Naive thymus-derived CD8-positive, alpha-beta T cell (primary cell): ENCODE measurements at regions not wholly inside any gene's neighbourhood (a gene's known extent, or its start where the extent isn't known, plus 50 kb on each side); places are given as distances from the start of the nearest gene placed in this dataset.

Experiments
- ATAC-seq, 2 donors: fragments of 150-1000 bp; cut with Tn5 transposase in 1 of 2; sonication (Bioruptor Pico), chemical (Tn5 transposase) in 1 of 2; 1 replicate in 1 of 2; 2 replicates in 1 of 2; pipeline ENCODE4 v1.10.0; 2021; ENCODE audit warnings: mild to moderate bottlenecking in 2 of 2, moderate library complexity in 2 of 2
- POLR2A ChIA-PET: fragments of 350-600 bp; sonication (Branson Sonifier 250); formaldehyde crosslinking; loops from one replicate; lab custom pipeline; 2021; ENCODE audit warnings: antibody characterized with exemption; lab: Charles Lee
- DNase-seq, 10 donors: peaks; one replicate each; pipeline versions ENCODE4 v3.0.0 to v3.0.0-alpha.2; 2020 to 2022
- H3K27ac Mint-ChIP-seq, 10 donors: one replicate each; pipeline ENCODE4 v1.8.0; 2020 to 2022; ENCODE audit warnings: mild to moderate bottlenecking in 10 of 10, mixed read lengths in 10 of 10, moderate library complexity in 4 of 10, inconsistent platforms in 1 of 10
- H3K27me3 Mint-ChIP-seq, 5 donors: one replicate each; pipeline ENCODE4 v1.8.0; 2021 to 2022; ENCODE audit warnings: mixed read lengths in 5 of 5
- H3K36me3 Mint-ChIP-seq, 3 donors: one replicate each; pipeline ENCODE4 v1.8.0; 2020 to 2022; ENCODE audit warnings: mixed read lengths in 3 of 3, mild to moderate bottlenecking in 2 of 3, inconsistent platforms in 1 of 3
- H3K4me1 Mint-ChIP-seq, 4 donors: one replicate each; pipeline ENCODE4 v1.8.0; 2021 to 2022; ENCODE audit warnings: mixed read lengths in 4 of 4
- H3K4me3 Mint-ChIP-seq, 10 donors: one replicate each; pipeline ENCODE4 v1.8.0; 2020 to 2022; ENCODE audit warnings: mild to moderate bottlenecking in 10 of 10, mixed read lengths in 10 of 10, moderate library complexity in 6 of 10, inconsistent platforms in 1 of 10
- H3K9me3 Mint-ChIP-seq, 9 donors: one replicate each; pipeline ENCODE4 v1.8.0; 2020 to 2022; ENCODE audit warnings: mixed read lengths in 9 of 9, mild to moderate bottlenecking in 3 of 9, inconsistent platforms in 1 of 9, moderate library complexity in 1 of 9

DNA sequence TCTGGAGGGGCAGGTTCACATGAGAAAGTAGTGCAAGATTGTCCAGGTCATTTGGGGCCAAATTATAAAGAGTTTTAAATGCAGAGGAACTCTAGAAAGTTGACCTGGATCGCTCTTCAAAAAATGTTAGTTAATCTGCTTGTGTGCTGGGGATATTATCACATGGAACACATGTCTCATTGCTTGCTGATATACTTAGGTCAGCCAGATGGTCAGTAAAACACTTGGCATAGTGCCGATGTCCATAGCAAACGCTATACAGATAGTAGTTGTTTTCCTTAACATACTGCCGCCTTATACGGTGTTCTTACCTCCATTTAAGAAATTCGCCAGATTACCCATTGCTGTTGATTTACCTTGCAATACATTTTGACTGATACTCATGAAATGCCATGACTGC is 103.4 kb upstream of the CWC22 start:
- Mint-ChIP-seq H3K4me1 (no peaks in the 10 kb centered on the region), H3K36me3 (no peaks in the 10 kb centered on the region), H3K4me3 (no peak overlapping the region), H3K27ac (no peak overlapping the region), H3K9me3 (no peaks in the 10 kb centered on the region), H3K27me3 (peaks cover 2 to 33% (median 12%) of the 10 kb centered on the region in 5 donors)
- ATAC-seq (no peak), DNase-seq (no peak)
- POLR2A ChIA-PET, result no interaction called here

DNA sequence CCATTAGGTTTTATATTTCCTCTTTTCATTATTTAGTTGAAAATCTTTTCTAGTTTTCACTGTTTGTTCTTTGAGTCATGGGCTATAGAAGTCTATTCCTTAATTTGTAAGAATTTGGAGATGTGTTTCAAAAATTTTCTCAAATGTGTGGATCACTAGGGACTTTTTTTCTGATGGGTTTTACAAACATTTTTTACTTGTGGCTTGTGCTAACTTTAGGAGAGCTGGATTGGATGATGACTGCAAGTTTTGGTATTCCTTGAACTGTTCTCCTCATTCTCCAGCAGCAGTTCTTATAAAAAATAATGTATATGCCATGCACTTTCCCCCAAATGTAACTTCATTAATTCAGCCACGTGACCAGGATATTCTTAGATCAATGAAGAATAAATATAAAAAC is 94.7 kb upstream of the CWC22 start:
- no peaks in the 10 kb centered on the region for H3K36me3 Mint-ChIP-seq
- H3K4me3 Mint-ChIP-seq, result no peak overlapping the region
- no peaks in the 10 kb centered on the region for H3K9me3 Mint-ChIP-seq
- POLR2A ChIA-PET, result no interaction called here
- no peak for ATAC-seq
- H3K27me3 Mint-ChIP-seq, result peaks cover 7 to 27% (median 14%) of the 10 kb centered on the region in 5 donors
- H3K4me1 Mint-ChIP-seq, result no peaks in the 10 kb centered on the region
- no peak overlapping the region for H3K27ac Mint-ChIP-seq
- no peak for DNase-seq

DNA sequence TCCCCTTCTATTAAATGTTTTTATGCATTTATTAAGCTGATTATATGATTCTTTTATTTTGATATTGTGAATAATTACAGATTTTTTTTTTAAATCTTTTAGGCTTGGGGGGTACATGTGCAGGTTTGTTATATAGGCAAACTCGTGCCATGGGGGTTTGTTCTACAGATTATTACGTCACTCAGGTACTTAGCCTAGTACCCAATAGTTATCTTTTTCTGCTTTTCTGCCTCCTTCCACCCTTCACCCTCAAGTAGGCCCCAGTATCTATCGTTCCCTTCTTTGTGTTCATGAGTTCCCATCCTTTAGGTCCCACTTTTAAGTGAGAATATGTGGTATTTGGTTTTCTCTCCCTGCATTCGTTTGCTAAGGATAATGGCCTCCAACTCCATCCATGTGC is 92.2 kb upstream of the CWC22 start:
- no peak for ATAC-seq
- H3K27me3 Mint-ChIP-seq, result peaks cover 2 to 27% (median 11%) of the 10 kb centered on the region in 5 donors

DNA sequence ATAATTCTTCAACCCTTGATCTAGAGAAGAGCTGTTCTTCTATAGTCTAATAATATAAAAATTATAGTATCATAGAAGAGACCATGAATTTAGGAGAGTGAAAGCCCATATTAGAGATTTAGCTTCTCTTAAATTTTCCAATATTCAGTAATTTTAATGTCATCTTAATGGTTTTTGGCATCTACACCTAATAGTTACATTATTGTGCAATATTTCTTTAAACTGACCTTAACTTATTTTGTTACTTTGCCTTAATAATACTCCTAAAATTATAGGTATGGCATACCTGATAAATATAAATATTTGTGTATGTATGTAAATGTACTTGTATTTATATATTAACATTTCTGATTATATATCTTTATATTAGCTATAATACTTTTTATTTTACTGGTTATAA is 78.0 kb upstream of the CWC22 start:
- Mint-ChIP-seq H3K36me3 (peaks cover 0 to 21% (median 5%) of the 10 kb centered on the region in 3 donors), H3K27me3 (peaks cover 4 to 30% (median 18%) of the 10 kb centered on the region in 5 donors), H3K4me1 (no peaks in the 10 kb centered on the region), H3K27ac (no peak overlapping the region), H3K9me3 (peaks cover 5 to 34% (median 14%) of the 10 kb centered on the region in 9 donors), H3K4me3 (no peak overlapping the region)
- ATAC-seq (no peak), DNase-seq (no peak)
- POLR2A ChIA-PET, result no interaction called here

More for the DNA sequence above, 92.2 kb upstream of the CWC22 start:
- no peak for DNase-seq
- Mint-ChIP-seq H3K36me3 (no peaks in the 10 kb centered on the region), H3K4me1 (no peaks in the 10 kb centered on the region), H3K4me3 (no peak overlapping the region), H3K27ac (no peak overlapping the region), H3K9me3 (no peaks in the 10 kb centered on the region)
- POLR2A ChIA-PET, result no interaction called here

DNA sequence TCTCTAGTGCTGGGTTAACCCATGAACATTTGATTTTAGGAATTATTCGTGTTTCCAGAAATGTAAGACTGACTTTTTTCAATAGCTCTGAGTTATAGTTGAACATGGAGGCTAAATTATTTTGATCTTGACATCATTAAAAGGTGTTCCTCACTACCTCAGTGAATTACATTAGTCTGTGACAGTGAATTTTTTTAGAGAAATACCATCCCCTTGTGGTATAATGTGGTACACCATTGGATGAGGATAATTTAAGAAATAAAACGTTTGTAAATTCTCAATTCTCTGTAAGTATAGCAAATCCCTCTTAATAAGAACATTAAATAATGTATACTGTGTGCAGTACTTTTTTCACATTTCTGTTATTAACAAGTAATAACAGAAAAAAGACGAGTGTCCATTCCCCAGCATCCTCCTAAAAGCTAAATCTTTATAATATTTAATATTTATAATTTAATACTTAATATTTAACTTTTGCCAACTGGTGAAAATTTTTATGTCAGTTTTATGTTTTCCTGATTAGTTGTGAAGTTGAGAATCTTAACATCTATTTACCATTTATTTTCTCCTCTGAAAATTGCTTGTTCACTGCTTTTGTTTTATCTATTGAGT is 70.3 kb upstream of the CWC22 start:
- Mint-ChIP-seq H3K27ac (no peak overlapping the region), H3K9me3 (peaks cover 4 to 25% (median 14%) of the 10 kb centered on the region in 9 donors), H3K27me3 (peaks cover 0 to 18% (median 9%) of the 10 kb centered on the region in 5 donors), H3K36me3 (peaks cover 0 to 18% (median 3%) of the 10 kb centered on the region in 3 donors), H3K4me3 (no peak overlapping the region), H3K4me1 (no peaks in the 10 kb centered on the region)
- POLR2A ChIA-PET, result no interaction called here
- ATAC-seq (no peak), DNase-seq (no peak)

DNA sequence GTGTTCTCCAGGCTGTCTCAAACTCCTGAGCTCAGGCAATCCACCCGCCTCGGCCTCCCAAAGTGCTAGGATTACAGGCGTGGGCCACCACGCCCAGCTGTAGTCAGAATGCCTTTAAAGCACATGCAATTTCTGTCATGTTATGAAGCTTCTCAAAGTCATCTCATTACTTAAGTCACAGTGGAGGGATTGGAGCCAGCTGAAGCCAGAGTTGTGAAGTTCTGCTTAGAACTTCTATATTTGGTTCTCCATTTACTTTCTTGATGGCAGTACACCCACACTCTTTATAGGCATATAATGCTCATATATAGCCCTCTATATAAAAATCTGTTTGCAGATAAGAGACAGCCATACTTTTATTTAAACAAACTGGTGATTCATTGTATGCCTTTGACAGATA is 68.8 kb upstream of the CWC22 start:
- no peaks in the 10 kb centered on the region for H3K4me1 Mint-ChIP-seq
- peaks cover 0 to 7% (median 0%) of the 10 kb centered on the region in 3 donors for H3K36me3 Mint-ChIP-seq
- H3K4me3 Mint-ChIP-seq, result no peak overlapping the region

DNA sequence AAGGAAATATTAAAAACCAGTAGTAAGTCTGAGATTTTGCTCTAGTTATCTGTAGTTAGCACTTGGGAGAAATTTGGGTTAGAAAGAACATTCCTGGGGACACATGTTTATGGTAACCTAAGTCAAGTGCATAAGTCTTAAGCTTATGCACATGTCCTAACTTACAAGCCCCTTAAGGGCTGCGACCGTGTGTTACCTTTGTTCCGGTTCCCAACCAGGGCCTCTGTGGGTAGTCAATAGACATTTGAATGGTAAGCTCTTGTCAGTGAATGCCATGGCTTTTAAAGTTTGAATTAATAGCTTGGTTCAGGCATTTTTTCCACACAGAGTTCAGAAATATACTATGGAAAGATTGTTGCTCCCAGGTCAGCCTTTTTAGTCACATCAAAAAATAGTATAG is 64.7 kb upstream of the CWC22 start:
- DNase-seq (no peak), ATAC-seq (no peak)
- peaks cover 0 to 7% (median 4%) of the 10 kb centered on the region in 5 donors for H3K27me3 Mint-ChIP-seq
- peaks cover 0 to 16% (median 2%) of the 10 kb centered on the region in 3 donors for H3K36me3 Mint-ChIP-seq
- POLR2A ChIA-PET, result no interaction called here
- H3K9me3 Mint-ChIP-seq, result peaks cover 0 to 22% (median 12%) of the 10 kb centered on the region in 9 donors
- H3K4me3 Mint-ChIP-seq, result no peak overlapping the region
- no peaks in the 10 kb centered on the region for H3K4me1 Mint-ChIP-seq
- H3K27ac Mint-ChIP-seq, result no peak overlapping the region

More for the DNA sequence above, 68.8 kb upstream of the CWC22 start:
- Mint-ChIP-seq H3K9me3 (peaks cover 2 to 14% (median 3%) of the 10 kb centered on the region in 9 donors), H3K27me3 (peaks cover 0 to 9% (median 6%) of the 10 kb centered on the region in 5 donors), H3K27ac (no peak overlapping the region)
- ATAC-seq, result no peak
- POLR2A ChIA-PET, result no interaction called here
- DNase-seq, result no peak

DNA sequence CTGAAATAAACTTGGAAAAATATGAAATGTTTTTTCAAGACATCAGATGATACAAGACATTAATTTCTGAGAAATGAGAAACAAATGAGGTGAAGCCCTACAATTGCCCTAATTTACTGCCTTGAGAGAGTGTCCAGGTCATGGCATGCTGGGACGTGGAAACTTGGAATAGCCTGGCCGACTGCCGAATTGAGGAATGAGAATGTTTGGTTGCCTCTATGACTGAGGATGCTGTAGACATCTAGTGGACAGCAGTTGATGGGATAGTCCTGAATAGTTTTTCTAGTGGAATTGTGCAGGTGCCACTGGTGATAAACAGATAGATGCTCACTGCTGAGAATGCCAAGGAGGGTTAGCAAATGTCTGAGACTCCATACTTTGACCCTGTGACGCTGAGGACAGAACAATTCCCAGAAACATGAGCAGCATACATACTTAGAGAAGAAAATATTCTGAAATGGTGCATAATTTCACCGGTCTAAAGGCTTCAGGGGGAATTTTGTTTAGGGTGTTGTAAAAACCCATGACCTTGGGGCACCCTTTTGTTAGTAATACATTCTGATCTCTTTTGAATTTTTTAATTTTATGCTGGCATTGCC is 56.5 kb upstream of the CWC22 start:
- no peaks in the 10 kb centered on the region for H3K36me3 Mint-ChIP-seq
- DNase-seq (no peak), ATAC-seq (no peak)
- H3K4me1 Mint-ChIP-seq, result no peaks in the 10 kb centered on the region
- H3K4me3 Mint-ChIP-seq, result no peak overlapping the region
- peaks cover 0 to 7% (median 3%) of the 10 kb centered on the region in 5 donors for H3K27me3 Mint-ChIP-seq
- POLR2A ChIA-PET, result no interaction called here
- H3K27ac Mint-ChIP-seq, result no peak overlapping the region
- H3K9me3 Mint-ChIP-seq, result peaks cover 0 to 2% (median 0%) of the 10 kb centered on the region in 9 donors

DNA sequence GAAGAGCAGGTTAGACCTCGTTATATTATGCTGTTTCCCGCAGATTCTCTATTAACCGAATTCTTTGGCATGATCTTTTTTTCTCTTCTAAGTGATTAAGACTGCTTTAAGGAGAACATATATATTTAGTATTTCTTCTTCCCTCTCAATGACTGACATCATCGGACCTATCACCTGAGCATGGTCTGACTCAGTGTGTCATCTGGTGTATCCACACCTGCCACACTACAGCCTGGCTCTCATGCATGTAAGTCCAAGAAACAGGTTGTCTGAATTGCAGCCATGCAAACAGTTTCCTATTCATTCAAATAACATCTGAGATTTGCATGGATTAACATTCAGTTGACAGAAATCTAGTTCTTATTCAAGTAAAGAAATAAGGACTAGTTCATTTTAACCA is 55.1 kb upstream of the CWC22 start:
- peaks cover 0 to 2% (median 0%) of the 10 kb centered on the region in 9 donors for H3K9me3 Mint-ChIP-seq
- POLR2A ChIA-PET, result no interaction called here
- DNase-seq, result no peak
- no peak overlapping the region for H3K27ac Mint-ChIP-seq
- H3K27me3 Mint-ChIP-seq, result peaks cover 0 to 10% (median 3%) of the 10 kb centered on the region in 5 donors
- H3K36me3 Mint-ChIP-seq, result no peaks in the 10 kb centered on the region
- H3K4me3 Mint-ChIP-seq, result no peak overlapping the region
- H3K4me1 Mint-ChIP-seq, result no peaks in the 10 kb centered on the region
- no peak for ATAC-seq

DNA sequence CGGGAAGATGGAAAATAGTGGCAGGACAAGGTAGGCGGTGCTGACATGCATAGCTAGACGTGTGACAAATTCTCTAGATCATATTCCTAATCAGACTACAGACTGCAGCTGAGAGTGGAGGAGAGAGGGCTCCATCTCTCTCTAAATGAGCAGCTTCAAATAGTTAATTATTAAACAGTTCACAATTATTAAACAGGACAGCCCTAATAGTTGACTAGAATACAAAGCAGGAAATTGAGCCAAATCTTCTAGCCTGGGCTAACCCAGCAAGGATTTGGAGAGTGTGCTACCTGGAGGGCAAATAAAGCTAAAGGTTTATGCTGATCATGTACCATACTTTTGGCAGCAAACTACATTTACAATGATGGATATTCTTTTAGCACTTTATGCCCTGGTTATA is 54.4 kb upstream of the CWC22 start:
- H3K27ac Mint-ChIP-seq, result no peak overlapping the region
- no peak overlapping the region for H3K4me3 Mint-ChIP-seq
- H3K27me3 Mint-ChIP-seq, result peaks cover 0 to 10% (median 3%) of the 10 kb centered on the region in 5 donors
- ATAC-seq (no peak), DNase-seq (no peak)
- H3K9me3 Mint-ChIP-seq, result peaks cover 0 to 2% (median 0%) of the 10 kb centered on the region in 9 donors
- POLR2A ChIA-PET, result no interaction called here
- H3K36me3 Mint-ChIP-seq, result no peaks in the 10 kb centered on the region
- no peaks in the 10 kb centered on the region for H3K4me1 Mint-ChIP-seq

DNA sequence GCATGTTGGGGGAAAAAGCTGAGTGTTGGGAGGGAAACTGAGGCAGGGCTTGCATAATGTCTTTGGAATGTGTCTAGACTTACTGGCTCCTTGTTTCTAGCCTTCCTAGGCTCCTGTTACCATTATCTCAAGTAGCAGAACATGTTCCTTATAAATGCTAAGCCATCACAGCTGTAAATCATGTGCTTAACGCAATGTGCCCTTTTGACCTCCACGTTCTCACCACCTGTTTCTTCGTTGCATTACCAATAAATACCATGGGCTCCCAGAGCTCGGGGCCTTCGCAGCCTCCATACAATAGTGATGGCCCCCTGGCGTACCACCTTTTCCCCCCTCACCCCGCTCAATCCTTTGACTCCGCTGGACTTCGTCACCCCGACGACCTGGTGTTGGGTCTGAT is 54.0 kb upstream of the CWC22 start:
- ATAC-seq (no peak), DNase-seq (no peak)
- no peaks in the 10 kb centered on the region for H3K4me1 Mint-ChIP-seq
- H3K27me3 Mint-ChIP-seq, result peaks cover 2 to 10% (median 3%) of the 10 kb centered on the region in 5 donors
- H3K27ac Mint-ChIP-seq, result no peak overlapping the region
- peaks cover 0 to under 1% (median 0%) of the 10 kb centered on the region in 9 donors for H3K9me3 Mint-ChIP-seq
- no peaks in the 10 kb centered on the region for H3K36me3 Mint-ChIP-seq
- H3K4me3 Mint-ChIP-seq, result no peak overlapping the region
- POLR2A ChIA-PET, result no interaction called here

DNA sequence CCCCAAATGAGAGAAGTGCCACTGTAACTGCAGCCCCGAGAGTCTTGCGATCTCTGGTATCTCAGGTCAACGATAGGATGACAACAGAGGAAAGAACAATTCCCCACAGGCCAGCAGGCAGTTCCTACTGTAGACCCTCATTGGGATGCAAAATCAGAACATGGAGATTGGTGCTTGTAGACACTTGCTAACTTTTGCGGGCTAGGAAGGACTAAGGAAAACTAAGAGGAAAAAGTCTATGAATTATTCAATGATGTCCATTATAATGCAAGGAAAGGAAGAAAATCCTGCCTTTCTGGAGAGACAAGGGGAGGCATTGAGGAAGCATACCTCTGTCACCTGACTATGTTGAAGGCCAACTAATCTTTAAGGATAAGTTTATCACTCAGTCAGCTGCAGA is 51.9 kb upstream of the CWC22 start:
- Mint-ChIP-seq H3K27ac (no peak overlapping the region), H3K9me3 (peaks cover 0 to 8% (median 0%) of the 10 kb centered on the region in 9 donors), H3K27me3 (peaks cover 2 to 10% (median 4%) of the 10 kb centered on the region in 5 donors), H3K4me3 (no peak overlapping the region), H3K36me3 (no peaks in the 10 kb centered on the region), H3K4me1 (no peaks in the 10 kb centered on the region)
- ATAC-seq (no peak), DNase-seq (no peak)
- POLR2A ChIA-PET, result no interaction called here

DNA sequence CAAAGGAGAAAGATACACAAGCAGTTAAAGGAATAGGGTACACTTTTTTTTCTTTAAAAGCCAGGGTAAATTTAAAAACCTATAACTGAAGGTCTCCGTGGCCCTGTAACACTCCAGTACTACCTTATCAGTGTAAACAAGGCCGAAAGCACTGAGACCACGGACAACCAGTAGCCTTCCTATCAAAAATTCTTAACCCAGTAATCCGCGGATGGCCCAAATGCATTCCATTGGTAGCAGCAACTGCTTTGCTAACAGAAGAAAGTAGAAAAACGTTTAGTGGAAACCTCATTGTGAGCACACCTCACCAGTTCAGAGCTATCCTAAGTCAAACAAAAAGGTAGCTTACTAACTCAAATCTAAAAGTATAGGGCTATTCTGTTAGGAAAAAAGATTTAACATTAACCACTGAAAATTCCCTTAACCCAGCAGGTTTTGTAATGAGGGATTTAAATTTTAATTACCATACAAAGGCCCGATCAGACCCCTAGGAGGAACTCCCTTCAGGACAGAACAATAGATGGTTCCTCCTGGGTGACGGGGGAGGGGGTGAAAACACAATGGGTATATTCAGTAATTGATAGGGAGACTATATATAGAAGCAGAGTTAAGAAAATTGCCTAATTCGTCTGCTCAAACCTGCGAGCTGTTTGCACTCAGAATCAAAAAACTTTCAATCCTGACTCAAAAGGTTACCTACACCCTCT is 50.8 kb upstream of the CWC22 start:
- ATAC-seq (no peak), DNase-seq (no peak)
- Mint-ChIP-seq H3K27me3 (peaks cover 3 to 13% (median 8%) of the 10 kb centered on the region in 5 donors), H3K27ac (no peak overlapping the region), H3K36me3 (no peaks in the 10 kb centered on the region), H3K4me3 (no peak overlapping the region), H3K9me3 (peaks cover 0 to 9% (median 0%) of the 10 kb centered on the region in 9 donors), H3K4me1 (no peaks in the 10 kb centered on the region)
- POLR2A ChIA-PET, result no interaction called here
